HEK293 (cell line): ENCODE measurements at regions not wholly inside any gene's neighbourhood (a gene's known extent, or its start where the extent isn't known, plus 50 kb on each side); places are given as distances from the start of the nearest gene placed in this dataset.
"Not testable (repeated sequence)": the region's sequence is repeated elsewhere in the genome, so short reads cannot be mapped to it uniquely, and the experiment has no call there.

Experiments used
- CTCF ChIA-PET: fragments of 350-600 bp; formaldehyde crosslinking; extraction: SDS; loops from one replicate; lab custom pipeline; 2021; ENCODE audit warnings: antibody characterized with exemption; lab: Yijun Ruan, JAX
- POLR2A ChIA-PET: fragments of 300-600 bp; formaldehyde crosslinking; extraction: SDS; loops from one replicate; lab custom pipeline; 2020; ENCODE audit warnings: antibody characterized with exemption, inconsistent platforms; lab: Yijun Ruan, JAX
- H3K27ac ChIP-seq: fragments of 200-500 bp; sonication (Bioruptor generic); 2 replicates; pipeline ENCODE4 v1.5.1; 2014; ENCODE audit warnings: low read depth, low read length, control low read depth, inconsistent platforms; ENCODE audit errors: extremely low read depth
- H3K36me3 ChIP-seq, 2 experiments: fragments of 200-500 bp in 1 of 2; sonication (Bioruptor generic) in 1 of 2; 1 replicate in 1 of 2; 2 replicates in 1 of 2; pipeline ENCODE4 v1.5.1; 2014 to 2017; ENCODE audit warnings: inconsistent platforms in 2 of 2, low read length in 2 of 2; ENCODE audit not compliant: control insufficient read depth in 2 of 2, insufficient read depth in 1 of 2
- H3K4me1 ChIP-seq: fragments of 200-500 bp; sonication (Bioruptor generic); 2 replicates; pipeline ENCODE4 v1.5.1; 2014; ENCODE audit warnings: mild to moderate bottlenecking, low read length, inconsistent platforms; ENCODE audit not compliant: control insufficient read depth, insufficient read depth
- H3K4me3 ChIP-seq: 2 replicates; pipeline ENCODE4 v1.5.1; 2011; ENCODE audit warnings: low read depth, mild to moderate bottlenecking, control low read depth, low read length, moderate library complexity
- H3K9me3 ChIP-seq: fragments of 200-500 bp; sonication (Bioruptor generic); 2 replicates; pipeline ENCODE4 v1.5.1; 2014; ENCODE audit warnings: low read depth, low read length, inconsistent platforms; ENCODE audit not compliant: control insufficient read depth, insufficient read depth
- BCL11B ChIP-seq: fragments of 450-650 bp; formaldehyde crosslinking; IDR thresholded peaks from 2 replicates; pipeline ENCODE4 v1.5.1; 2016; ENCODE audit warnings: low read depth, missing biosample characterization, missing genetic modification characterization
- CTCF ChIP-seq: fragments of 450-650 bp; formaldehyde crosslinking; IDR thresholded peaks from 2 replicates; pipeline ENCODE4 v1.5.1; 2016; ENCODE audit warnings: missing biosample characterization, missing genetic modification characterization
- GLI4 ChIP-seq: fragments of 450-650 bp; formaldehyde crosslinking; IDR thresholded peaks from 2 replicates; pipeline ENCODE4 v1.5.1; 2016; ENCODE audit warnings: missing biosample characterization, missing genetic modification characterization
- HIC1 ChIP-seq: fragments of 450-650 bp; formaldehyde crosslinking; IDR thresholded peaks from 2 replicates; pipeline ENCODE4 v1.5.1; 2016; ENCODE audit warnings: missing biosample characterization, missing genetic modification characterization
- HOXA7 ChIP-seq: sonication (generic); formaldehyde crosslinking; IDR thresholded peaks from 2 replicates; pipeline ENCODE4 v1.8.1; 2022; ENCODE audit warnings: missing genetic modification reagents, borderline replicate concordance
- SP2 ChIP-seq: fragments of 450-650 bp; formaldehyde crosslinking; IDR thresholded peaks from 2 replicates; pipeline ENCODE4 v1.5.1; 2016; ENCODE audit warnings: missing biosample characterization, missing genetic modification characterization
- ZBTB7A ChIP-seq: fragments of 450-650 bp; formaldehyde crosslinking; IDR thresholded peaks from 2 replicates; pipeline ENCODE4 v1.5.1; 2016; ENCODE audit warnings: low read depth, missing biosample characterization, missing genetic modification characterization
- ZBTB8A ChIP-seq: fragments of 450-650 bp; formaldehyde crosslinking; IDR thresholded peaks from 2 replicates; pipeline ENCODE4 v1.5.1; 2016; ENCODE audit warnings: missing biosample characterization, missing genetic modification characterization
- ZEB2 ChIP-seq: fragments of 450-650 bp; formaldehyde crosslinking; IDR thresholded peaks from 2 replicates; pipeline ENCODE4 v1.5.1; 2016; ENCODE audit warnings: missing biosample characterization, missing genetic modification characterization
- ZNF114 ChIP-seq: fragments of 450-650 bp; formaldehyde crosslinking; IDR thresholded peaks from 2 replicates; pipeline ENCODE4 v1.5.0; 2017; ENCODE audit warnings: missing biosample characterization, missing genetic modification characterization
- ZNF132 ChIP-seq: fragments of 450-650 bp; formaldehyde crosslinking; IDR thresholded peaks from 2 replicates; pipeline ENCODE4 v1.5.1; 2017; ENCODE audit warnings: missing biosample characterization, missing genetic modification characterization, borderline replicate concordance
- ZNF157 ChIP-seq: fragments of 450-650 bp; formaldehyde crosslinking; IDR thresholded peaks from 2 replicates; pipeline ENCODE4 v1.5.1; 2016; ENCODE audit warnings: missing biosample characterization, missing genetic modification characterization
- ZNF175 ChIP-seq: fragments of 450-650 bp; formaldehyde crosslinking; IDR thresholded peaks from 2 replicates; pipeline ENCODE4 v1.5.1; 2016; ENCODE audit warnings: missing biosample characterization, missing genetic modification characterization
- ZNF239 ChIP-seq: fragments of 450-650 bp; formaldehyde crosslinking; IDR thresholded peaks from 2 replicates; pipeline ENCODE4 v1.5.1; 2016; ENCODE audit warnings: missing biosample characterization, missing genetic modification characterization
- ZNF24 ChIP-seq: fragments of 450-650 bp; formaldehyde crosslinking; IDR thresholded peaks from 2 replicates; pipeline ENCODE4 v1.5.1; 2016; ENCODE audit warnings: missing biosample characterization, missing genetic modification characterization
- ZNF292 ChIP-seq: fragments of 450-650 bp; formaldehyde crosslinking; IDR thresholded peaks from 2 replicates; pipeline ENCODE4 v1.5.1; 2016; ENCODE audit warnings: low read depth, missing biosample characterization, missing genetic modification characterization, borderline replicate concordance
- ZNF354C ChIP-seq: fragments of 450-650 bp; formaldehyde crosslinking; IDR thresholded peaks from 2 replicates; pipeline ENCODE4 v1.5.1; 2016; ENCODE audit warnings: missing biosample characterization, missing genetic modification characterization, low read depth, borderline replicate concordance
- ZNF391 ChIP-seq: fragments of 450-650 bp; formaldehyde crosslinking; IDR thresholded peaks from 2 replicates; pipeline ENCODE4 v1.5.1; 2016; ENCODE audit warnings: low read depth, missing biosample characterization, missing genetic modification characterization, borderline replicate concordance
- ZNF416 ChIP-seq: fragments of 450-650 bp; formaldehyde crosslinking; IDR thresholded peaks from 2 replicates; pipeline ENCODE4 v1.5.1; 2016; ENCODE audit warnings: missing biosample characterization, missing genetic modification characterization
- ZNF433 ChIP-seq: fragments of 450-650 bp; formaldehyde crosslinking; IDR thresholded peaks from 2 replicates; pipeline ENCODE4 v1.5.1; 2016; ENCODE audit warnings: missing biosample characterization, missing genetic modification characterization, low read depth
- ZNF530 ChIP-seq: fragments of 450-650 bp; formaldehyde crosslinking; IDR thresholded peaks from 2 replicates; pipeline ENCODE4 v1.5.1; 2016; ENCODE audit warnings: low read depth, missing biosample characterization, missing genetic modification characterization
- ZNF560 ChIP-seq: fragments of 450-650 bp; formaldehyde crosslinking; IDR thresholded peaks from 2 replicates; pipeline ENCODE4 v1.5.1; 2017; ENCODE audit warnings: missing biosample characterization, missing genetic modification characterization, borderline replicate concordance
- ZNF600 ChIP-seq: fragments of 450-650 bp; formaldehyde crosslinking; IDR thresholded peaks from 2 replicates; pipeline ENCODE4 v1.5.1; 2016; ENCODE audit warnings: missing biosample characterization, missing genetic modification characterization
- ZNF677 ChIP-seq: fragments of 450-650 bp; IDR thresholded peaks from 2 replicates; pipeline ENCODE4 v1.5.0; 2018; ENCODE audit warnings: missing biosample characterization, mild to moderate bottlenecking, missing genetic modification characterization, moderate library complexity
- ZNF792 ChIP-seq: fragments of 450-650 bp; formaldehyde crosslinking; IDR thresholded peaks from 2 replicates; pipeline ENCODE4 v1.5.1; 2016; ENCODE audit warnings: missing biosample characterization, missing genetic modification characterization
- TF ChIP-seq, protein P1 (sequence below): fragments of 450-650 bp; formaldehyde crosslinking; IDR thresholded peaks from 2 replicates; pipeline ENCODE4; 2016; ENCODE audit warnings: missing biosample characterization, missing genetic modification characterization

- Histone ChIP-seq H3K4me3 (no peak overlapping the region), H3K4me1 (no peaks in the 10 kb centered on the region), H3K27ac (no peak overlapping the region), H3K9me3 (no peaks in the 10 kb centered on the region), H3K36me3 (no peaks in the 10 kb centered on the region)
- no peak for TF ChIP-seq BCL11B (tag by site-specific recombination)
- no peak for TF ChIP-seq ZNF391 (tag by site-specific recombination)
- TF ChIP-seq ZNF530 (tag by site-specific recombination): no peak
- no peak for TF ChIP-seq ZNF600 (tag by site-specific recombination)
- TF ChIP-seq ZNF354C: no peak
- no peak for TF ChIP-seq ZBTB7A (tag by site-specific recombination)
- TF ChIP-seq ZNF132 (tag by site-specific recombination): no peak
- POLR2A ChIA-PET: no interaction called here
- CTCF ChIA-PET: no interaction called here
Observed at GRCh38 chr21:27320868-27321267, 354.0 kb upstream of the ADAMTS5 start.

DNA sequence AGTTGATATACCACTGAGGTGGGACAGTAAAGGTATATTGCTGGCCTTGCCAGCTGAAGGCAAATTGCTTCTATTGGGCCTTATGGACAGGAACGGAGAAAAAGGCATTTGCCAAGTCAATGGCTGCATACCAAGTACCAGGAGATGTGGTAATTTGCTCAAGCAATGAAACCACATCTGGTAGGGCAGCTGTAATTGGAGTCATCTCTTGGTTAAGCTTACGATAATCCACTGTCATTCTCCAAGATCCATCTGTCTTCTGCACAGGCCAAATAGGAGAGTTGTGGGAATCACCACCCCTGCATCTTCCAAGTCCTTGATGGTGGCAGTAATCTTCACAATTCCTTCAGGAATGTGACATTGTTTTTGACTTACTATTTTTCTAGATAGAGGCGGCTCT, 350.7 kb upstream of the ADAMTS5 start:
- POLR2A ChIA-PET: interaction anchor here (0.6 kb wide), 1 partner anchor 165 kb away, joined by 5 read pairs; no protein-coding TSS in a partner anchor
- H3K4me3 ChIP-seq, H3K9me3 ChIP-seq, H3K36me3 ChIP-seq, H3K27ac ChIP-seq, CTCF ChIA-PET, H3K4me1 ChIP-seq: not testable (repeated sequence)
- peak; percentile 80 for TF ChIP-seq ZNF157 (tag by site-specific recombination)

DNA sequence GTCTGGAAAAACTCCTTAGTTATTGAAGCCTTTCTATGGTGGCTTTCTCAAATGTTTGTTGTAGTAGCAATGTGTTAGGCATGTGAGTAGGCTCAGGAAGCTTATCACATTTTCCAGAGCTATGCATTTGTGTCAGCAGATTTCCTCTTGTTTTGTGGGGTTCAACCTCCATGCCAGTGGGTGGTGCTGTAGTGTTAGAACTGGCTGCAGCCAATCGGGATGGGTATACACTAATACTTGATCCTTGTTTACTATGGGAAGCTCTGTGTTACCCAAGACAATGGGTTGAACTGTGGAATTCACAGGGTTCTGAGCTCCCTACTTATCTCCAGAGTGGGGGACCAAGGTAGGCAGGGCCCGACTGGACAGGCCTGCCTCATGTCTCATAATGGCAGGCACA, 348.5 kb upstream of the ADAMTS5 start:
- H3K9me3 ChIP-seq: no peaks in the 10 kb centered on the region; the same call in 1 of the 2 replicates
- no peak overlapping the region for H3K4me3 ChIP-seq
- H3K36me3 ChIP-seq: no peaks in the 10 kb centered on the region
- H3K27ac ChIP-seq: no peak overlapping the region
- no peak for TF ChIP-seq GLI4
- TF ChIP-seq ZNF114: no peak
- TF ChIP-seq ZEB2 (tag by site-specific recombination): no peak
- no peak for TF ChIP-seq ZNF416 (tag by site-specific recombination)
- CTCF ChIA-PET: interaction anchor here (0.6 to 1.7 kb wide), 4 partner anchors 17 to 434 kb away, joined by 3 to 4 read pairs (median 4); no protein-coding TSS in a partner anchor
- H3K4me1 ChIP-seq: no peaks in the 10 kb centered on the region
- POLR2A ChIA-PET: no interaction called here

- Histone ChIP-seq H3K36me3 (no peaks in the 10 kb centered on the region), H3K27ac (no peak overlapping the region), H3K9me3 (no peaks in the 10 kb centered on the region; the same call in 1 of the 2 replicates), H3K4me1 (no peaks in the 10 kb centered on the region), H3K4me3 (no peak overlapping the region)
- ChIA-PET CTCF (interaction anchor here (1.4 to 1.7 kb wide), 2 partner anchors 18 to 251 kb away, joined by 3 to 4 read pairs; no protein-coding TSS in a partner anchor), POLR2A (no interaction called here)
- TF ChIP-seq CTCF (tag by site-specific recombination) (no peak), HIC1 (tag by site-specific recombination) (no peak), ZNF239 (no peak), HOXA7 (CRISPR knock-in tag) (no peak), ZNF792 (tag by site-specific recombination) (no peak), ZNF560 (tag by site-specific recombination) (no peak), ZNF677 (tag by site-specific recombination) (no peak), ZNF530 (tag by site-specific recombination) (no peak), ZNF175 (tag by site-specific recombination) (no peak), ZNF24 (no peak), ZNF433 (tag by site-specific recombination) (no peak), SP2 (tag by site-specific recombination) (no peak), ZNF292 (tag by site-specific recombination) (no peak), ZBTB8A (tag by site-specific recombination) (no peak)
- TF ChIP-seq, protein P1, sequence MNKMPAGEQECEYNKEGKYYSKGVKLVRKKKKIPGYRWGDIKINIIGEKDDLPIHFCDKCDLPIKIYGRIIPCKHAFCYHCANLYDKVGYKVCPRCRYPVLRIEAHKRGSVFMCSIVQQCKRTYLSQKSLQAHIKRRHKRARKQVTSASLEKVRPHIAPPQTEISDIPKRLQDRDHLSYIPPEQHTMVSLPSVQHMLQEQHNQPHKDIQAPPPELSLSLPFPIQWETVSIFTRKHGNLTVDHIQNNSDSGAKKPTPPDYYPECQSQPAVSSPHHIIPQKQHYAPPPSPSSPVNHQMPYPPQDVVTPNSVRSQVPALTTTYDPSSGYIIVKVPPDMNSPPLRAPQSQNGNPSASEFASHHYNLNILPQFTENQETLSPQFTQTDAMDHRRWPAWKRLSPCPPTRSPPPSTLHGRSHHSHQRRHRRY (tag by site-specific recombination): no peak
Observed at GRCh38 chr21:27314131-27314530, 347.2 kb upstream of the ADAMTS5 start.
